IgD-negative memory B cell (primary cell): ENCODE measurements at regions not wholly inside any gene's neighbourhood (a gene's known extent, or its start where the extent isn't known, plus 50 kb on each side); places are given as distances from the start of the nearest gene placed in this dataset.

ENCODE experiments used
- H3K27ac Mint-ChIP-seq, 3 donors: one replicate each; pipeline ENCODE4 v1.8.0; 2020 to 2022; ENCODE audit warnings: mild to moderate bottlenecking in 3 of 3, mixed read lengths in 3 of 3, moderate library complexity in 1 of 3
- H3K27me3 Mint-ChIP-seq: one replicate; pipeline ENCODE4 v1.8.0; 2021; ENCODE audit warnings: mixed read lengths
- H3K36me3 Mint-ChIP-seq: one replicate; pipeline ENCODE4 v1.8.0; 2020; ENCODE audit warnings: mild to moderate bottlenecking, mixed read lengths
- H3K4me1 Mint-ChIP-seq, 3 donors: one replicate each; pipeline ENCODE4 v1.8.0; 2020 to 2022; ENCODE audit warnings: mixed read lengths in 3 of 3, mild to moderate bottlenecking in 1 of 3
- H3K4me3 Mint-ChIP-seq, 4 donors: one replicate each; pipeline ENCODE4 v1.8.0; 2020 to 2022; ENCODE audit warnings: mild to moderate bottlenecking in 4 of 4, mixed read lengths in 4 of 4, moderate library complexity in 3 of 4
- H3K9me3 Mint-ChIP-seq, 3 donors: one replicate each; pipeline ENCODE4 v1.8.0; 2020 to 2021; ENCODE audit warnings: mixed read lengths in 3 of 3, mild to moderate bottlenecking in 1 of 3

- no peaks in the 10 kb centered on the region for H3K4me1 Mint-ChIP-seq
- peaks cover 4% of the 10 kb centered on the region for H3K36me3 Mint-ChIP-seq
- no peak overlapping the region for H3K4me3 Mint-ChIP-seq
- H3K9me3 Mint-ChIP-seq, result peaks cover 3 to 15% (median 4%) of the 10 kb centered on the region in 3 donors
- H3K27me3 Mint-ChIP-seq, result no peaks in the 10 kb centered on the region
- peak overlapping the region in 1 of 3 donors; percentile 35 for H3K27ac Mint-ChIP-seq
Observed at GRCh38 chr1:173100476-173101107, 49.9 kb upstream of the TNFSF18 start.
